Stomach (tissue), 4 donors: ENCODE measurements at regions not wholly inside any gene's neighbourhood (a gene's known extent, or its start where the extent isn't known, plus 50 kb on each side); places are given as distances from the start of the nearest gene placed in this dataset.
"Not testable (repeated sequence)": the region's sequence is repeated elsewhere in the genome, so short reads cannot be mapped to it uniquely, and the experiment has no call there.

Source experiments
- EP300 ChIP-seq: sonication (generic); formaldehyde crosslinking; IDR thresholded peaks from one replicate; pipeline ENCODE4 v1.6.1; 2017; ENCODE audit warnings: antibody characterized with exemption
- POLR2A ChIP-seq, 4 donors: fragments of 450-650 bp; IDR thresholded peaks; one replicate each; pipeline ENCODE4 v1.6.1; 2016; ENCODE audit warnings: antibody characterized with exemption in 4 of 4, control low read depth in 2 of 4, mild to moderate bottlenecking in 1 of 4, moderate library complexity in 1 of 4
- POLR2AphosphoS5 ChIP-seq, 3 donors: sonication (generic); formaldehyde crosslinking; IDR thresholded peaks; one replicate each; pipeline ENCODE4 v1.6.1; 2016; ENCODE audit warnings: antibody characterized with exemption in 3 of 3
- TF ChIP-seq, protein P1 (sequence below), 7 experiments: fragments of 450-650 bp in 4 of 7; fragments of 200-600 bp in 3 of 7; sonication (generic) in 3 of 7; IDR thresholded peaks; one replicate each; pipeline ENCODE4 v1.5.1; 2016 to 2019; ENCODE audit warnings: antibody characterized with exemption in 7 of 7, control low read depth in 2 of 7, mild to moderate bottlenecking in 1 of 7

DNA sequence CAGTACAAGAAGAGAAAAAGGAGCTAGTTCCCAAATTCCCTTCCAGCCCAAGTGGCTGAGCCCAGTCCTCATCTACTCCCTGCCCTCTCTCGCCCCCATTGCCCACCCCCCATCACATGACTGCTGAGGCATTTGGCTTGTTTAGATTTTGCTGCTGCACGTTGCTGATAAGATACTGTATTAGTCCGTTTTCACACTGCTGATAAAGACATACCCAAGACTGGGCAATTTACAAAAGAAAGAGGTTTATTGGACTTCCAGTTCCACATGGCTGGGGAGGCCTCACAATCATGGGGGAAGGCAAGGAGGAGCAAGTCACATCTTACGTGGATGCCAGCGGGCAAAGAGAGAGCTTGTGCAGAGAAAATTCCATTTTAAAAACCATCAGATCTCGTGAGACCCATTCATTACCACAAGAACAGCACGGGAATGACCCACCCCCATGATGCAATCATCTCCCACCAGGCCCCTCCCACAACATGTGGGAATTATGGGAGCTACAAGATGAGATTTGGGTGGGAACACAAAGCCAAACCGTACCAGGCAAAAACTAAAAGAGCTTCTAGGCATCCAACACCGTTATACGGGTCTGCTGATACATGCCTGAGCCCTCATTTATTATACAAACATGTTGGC lies 243.4 kb downstream of the NUAK1 start:
- not testable (repeated sequence) for TF ChIP-seq POLR2A (IDR thresholded peaks at IDR 0.05); EP300; POLR2AphosphoS5 (IDR thresholded peaks at IDR 0.05)
- TF ChIP-seq, protein P1, sequence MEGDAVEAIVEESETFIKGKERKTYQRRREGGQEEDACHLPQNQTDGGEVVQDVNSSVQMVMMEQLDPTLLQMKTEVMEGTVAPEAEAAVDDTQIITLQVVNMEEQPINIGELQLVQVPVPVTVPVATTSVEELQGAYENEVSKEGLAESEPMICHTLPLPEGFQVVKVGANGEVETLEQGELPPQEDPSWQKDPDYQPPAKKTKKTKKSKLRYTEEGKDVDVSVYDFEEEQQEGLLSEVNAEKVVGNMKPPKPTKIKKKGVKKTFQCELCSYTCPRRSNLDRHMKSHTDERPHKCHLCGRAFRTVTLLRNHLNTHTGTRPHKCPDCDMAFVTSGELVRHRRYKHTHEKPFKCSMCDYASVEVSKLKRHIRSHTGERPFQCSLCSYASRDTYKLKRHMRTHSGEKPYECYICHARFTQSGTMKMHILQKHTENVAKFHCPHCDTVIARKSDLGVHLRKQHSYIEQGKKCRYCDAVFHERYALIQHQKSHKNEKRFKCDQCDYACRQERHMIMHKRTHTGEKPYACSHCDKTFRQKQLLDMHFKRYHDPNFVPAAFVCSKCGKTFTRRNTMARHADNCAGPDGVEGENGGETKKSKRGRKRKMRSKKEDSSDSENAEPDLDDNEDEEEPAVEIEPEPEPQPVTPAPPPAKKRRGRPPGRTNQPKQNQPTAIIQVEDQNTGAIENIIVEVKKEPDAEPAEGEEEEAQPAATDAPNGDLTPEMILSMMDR (IDR thresholded peaks at IDR 0.05) = not testable (repeated sequence)
